NCI-H226 (cell line): ENCODE measurements at regions not wholly inside any gene's neighbourhood (a gene's known extent, or its start where the extent isn't known, plus 50 kb on each side); places are given as distances from the start of the nearest gene placed in this dataset.
"Not testable (repeated sequence)": the region's sequence is repeated elsewhere in the genome, so short reads cannot be mapped to it uniquely, and the experiment has no call there.

ENCODE experiments used
- DNase-seq: peaks from one replicate; pipeline ENCODE4 v3.0.0-alpha.2; 2015

- no peak for DNase-seq
Measured at GRCh38 chr12:67852701-67853100, 136.5 kb upstream of the IFNG-AS1 start.

- no peak for DNase-seq
Measured at GRCh38 chr12:67853204-67853603, 136.0 kb upstream of the IFNG-AS1 start.

GRCh38 chr12:67854351-67854750 is 134.9 kb upstream of the IFNG-AS1 start:
- DNase-seq: peak; percentile 14

GRCh38 chr12:67855103-67855502 is 134.1 kb upstream of the IFNG-AS1 start:
- no peak for DNase-seq

GRCh38 chr12:67871231-67871630 is 118.0 kb upstream of the IFNG-AS1 start:
- DNase-seq: no peak

GRCh38 chr12:67873355-67873754 is 115.9 kb upstream of the IFNG-AS1 start:
- DNase-seq: no peak

- no peak for DNase-seq
Measured at GRCh38 chr12:67876305-67876915, 112.8 kb upstream of the IFNG-AS1 start.

- DNase-seq: no peak
Measured at GRCh38 chr12:67877727-67878126, 111.5 kb upstream of the IFNG-AS1 start.

- DNase-seq: no peak
Measured at GRCh38 chr12:67879937-67880336, 109.3 kb upstream of the IFNG-AS1 start.

GRCh38 chr12:67881565-67881964 is 107.7 kb upstream of the IFNG-AS1 start:
- no peak for DNase-seq

- DNase-seq: no peak
Measured at GRCh38 chr12:67884596-67884995, 104.7 kb upstream of the IFNG-AS1 start.

- no peak for DNase-seq
Measured at GRCh38 chr12:67885375-67886169, 103.7 kb upstream of the IFNG-AS1 start.

GRCh38 chr12:67887065-67887464 is 102.2 kb upstream of the IFNG-AS1 start:
- DNase-seq: no peak

- DNase-seq: no peak
Measured at GRCh38 chr12:67889931-67890330, 99.3 kb upstream of the IFNG-AS1 start.

- DNase-seq: no peak
Measured at GRCh38 chr12:67890726-67891258, 98.5 kb upstream of the IFNG-AS1 start.

GRCh38 chr12:67891596-67891995 is 97.7 kb upstream of the IFNG-AS1 start:
- DNase-seq: no peak

- no peak for DNase-seq
Measured at GRCh38 chr12:67892259-67893021, 96.8 kb upstream of the IFNG-AS1 start.

- DNase-seq: no peak
Measured at GRCh38 chr12:67893022-67893580, 96.1 kb upstream of the IFNG-AS1 start.

GRCh38 chr12:67900418-67900817 is 88.8 kb upstream of the IFNG-AS1 start:
- DNase-seq: not testable (repeated sequence)

GRCh38 chr12:67909091-67909531 is 80.1 kb upstream of the IFNG-AS1 start:
- DNase-seq: peak; percentile 82

GRCh38 chr12:67909681-67910080 is 79.6 kb upstream of the IFNG-AS1 start:
- peak; percentile 66 for DNase-seq

GRCh38 chr12:67910360-67911274 is 78.6 kb upstream of the IFNG-AS1 start:
- DNase-seq: peak; percentile 95
